ENCODE measurements at regions not wholly inside any gene's neighbourhood (a gene's known extent, or its start where the extent isn't known, plus 50 kb on each side); places are given as distances from the start of the nearest gene placed in this dataset.

GRCh38 chr10:88111294-88111693 lies 247.9 kb downstream of the PTEN start:
- DNase-seq: no peak

DNA sequence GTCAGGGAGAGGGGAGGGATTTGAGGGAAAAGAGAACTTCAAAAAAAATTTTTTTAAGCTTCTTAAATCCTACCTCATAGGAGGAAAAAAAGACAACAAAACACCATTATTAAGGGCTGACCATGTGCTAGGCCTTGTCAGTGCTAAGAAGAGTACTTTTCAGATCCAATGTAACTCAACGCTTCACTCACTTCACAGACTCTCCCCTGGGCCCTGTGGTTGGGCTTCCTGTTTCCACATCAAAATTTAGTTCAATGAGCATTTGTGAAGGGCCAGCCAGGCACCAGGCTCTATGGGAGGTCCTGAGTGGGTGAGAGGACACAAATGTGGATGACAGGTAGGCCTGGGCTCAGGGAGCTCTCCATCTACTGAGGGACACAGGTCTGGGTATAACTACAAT lies 249.8 kb downstream of the PTEN start:
- no peak for DNase-seq

- DNase-seq: no peak
Observed at GRCh38 chr10:88113657-88114272, 250.3 kb downstream of the PTEN start.

- peak in 1 of 2 experiments; percentile 33 for DNase-seq
Observed at GRCh38 chr10:88114368-88114767, 250.9 kb downstream of the PTEN start.

- no peak for DNase-seq
Observed at GRCh38 chr10:88115407-88115806, 252.0 kb downstream of the PTEN start.

- DNase-seq: no peak
Observed at GRCh38 chr10:88115968-88116367, 252.5 kb downstream of the PTEN start.

GRCh38 chr10:88116481-88116880 lies 253.1 kb downstream of the PTEN start:
- no peak for DNase-seq

DNA sequence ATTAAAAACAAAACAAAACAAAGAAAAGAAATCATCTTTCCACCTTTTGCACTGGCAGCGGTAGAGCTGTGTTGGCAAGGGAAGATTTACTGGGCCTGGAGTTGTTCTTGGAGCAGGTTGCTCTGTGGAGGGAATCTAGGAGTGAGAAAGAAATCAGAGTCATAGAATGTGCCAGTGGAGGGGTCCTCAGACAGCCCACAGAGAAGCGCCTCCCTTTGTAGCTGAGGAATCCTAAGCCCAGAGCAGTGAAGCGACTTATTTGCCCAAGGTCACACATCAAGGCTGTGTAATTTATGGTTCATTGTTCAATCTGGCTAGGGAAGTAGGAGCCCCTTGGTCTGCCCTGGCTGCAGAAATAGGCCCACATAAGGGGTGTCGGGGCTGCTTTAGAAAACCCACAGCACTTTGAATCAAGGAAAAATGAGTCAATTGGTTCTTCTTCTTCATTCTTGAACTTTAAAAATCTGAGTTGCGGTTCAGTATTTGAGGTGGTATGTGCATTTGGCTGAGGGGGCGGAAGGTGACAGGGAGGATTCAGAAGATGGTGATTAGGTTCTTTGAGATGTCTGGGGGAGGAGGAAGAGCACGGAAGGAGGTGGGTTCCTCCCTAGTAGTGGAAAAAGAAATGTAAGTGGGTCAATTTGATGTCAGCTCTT lies 253.7 kb downstream of the PTEN start:
- DNase-seq: peak; percentile 58 to 70

- DNase-seq: peak; percentile 22 to 36
Observed at GRCh38 chr10:88117869-88118632, 254.6 kb downstream of the PTEN start.

- DNase-seq: no peak
Observed at GRCh38 chr10:88118729-88119128, 255.3 kb downstream of the PTEN start.

- no peak for DNase-seq
Observed at GRCh38 chr10:88119160-88119559, 255.7 kb downstream of the PTEN start.

- DNase-seq: no peak
Observed at GRCh38 chr10:88120075-88120474, 256.6 kb downstream of the PTEN start.

DNA sequence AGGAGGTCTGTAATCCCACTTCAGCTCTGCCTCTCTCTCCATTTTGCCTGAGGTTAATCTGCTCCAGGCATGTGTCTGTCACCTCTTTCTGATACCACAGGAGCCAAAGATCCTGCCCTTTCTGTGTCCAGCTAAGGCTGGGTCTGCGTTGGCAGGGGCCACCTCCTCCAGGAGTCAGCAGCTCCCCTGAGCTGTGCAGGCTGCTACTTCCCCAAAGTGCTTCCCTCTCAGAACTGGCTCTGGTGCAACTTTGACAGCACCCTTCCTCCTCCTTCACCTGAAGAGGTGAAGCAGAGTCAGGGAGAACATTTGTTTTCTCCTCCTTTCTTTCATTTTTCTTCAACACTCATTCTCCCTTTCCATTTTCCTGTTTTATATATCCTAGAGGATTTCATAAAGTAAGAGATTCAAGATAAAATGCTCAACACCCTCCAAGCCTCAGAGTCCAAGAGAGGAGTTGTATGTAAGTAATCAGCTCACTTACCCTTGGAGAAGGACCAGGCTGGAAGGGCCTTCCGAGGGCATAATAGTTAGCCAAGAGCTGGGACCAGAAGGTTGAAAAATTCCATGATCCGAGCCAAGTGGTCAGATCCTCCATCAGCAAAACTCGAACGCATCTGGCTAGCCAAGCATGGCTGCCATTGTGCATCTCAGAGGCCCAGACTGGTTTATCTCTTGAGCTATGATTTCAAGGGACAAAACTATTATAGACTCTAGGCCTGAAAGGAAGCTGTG lies 257.3 kb downstream of the PTEN start:
- no peak for DNase-seq

DNA sequence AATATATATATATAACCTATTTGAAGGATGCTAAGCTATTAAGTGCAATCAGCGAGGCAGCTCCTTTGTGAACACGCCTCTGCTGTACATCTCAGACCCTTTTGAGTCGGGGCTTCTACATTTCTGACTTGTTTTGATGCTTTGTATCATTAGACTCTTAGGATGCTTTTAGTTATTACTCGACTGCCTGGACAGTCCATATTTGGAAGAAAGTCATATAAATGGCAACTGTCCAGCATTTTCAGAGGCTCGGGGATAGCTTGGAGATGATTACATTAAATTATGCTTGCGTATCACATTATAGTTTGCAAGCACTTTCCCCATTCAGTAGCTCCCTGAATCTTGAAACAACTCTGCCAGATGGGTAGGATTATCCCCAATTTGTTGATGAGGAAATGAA lies 257.9 kb downstream of the PTEN start:
- DNase-seq: no peak

DNA sequence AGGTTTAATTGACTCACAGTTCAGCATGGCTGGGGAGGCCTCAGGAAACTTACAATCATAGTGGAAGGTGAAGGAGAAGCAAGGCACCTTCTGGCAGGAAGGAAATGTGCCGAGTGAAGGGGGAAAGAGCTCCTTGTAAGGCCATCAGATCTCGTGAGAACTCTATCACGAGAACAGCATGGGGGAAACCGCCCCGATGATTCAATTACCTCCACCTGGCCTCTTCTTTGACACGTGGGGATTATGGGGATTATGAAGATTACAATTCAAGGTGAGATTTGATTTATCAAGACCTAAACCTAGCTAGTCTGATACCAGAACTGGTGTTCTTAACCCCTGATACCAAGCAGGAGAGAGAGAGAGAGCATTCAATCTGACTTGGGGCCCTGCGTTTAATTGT lies 258.7 kb downstream of the PTEN start:
- DNase-seq: no peak

- DNase-seq: no peak
Observed at GRCh38 chr10:88122576-88122975, 259.2 kb downstream of the PTEN start.

GRCh38 chr10:88125766-88126165 lies 262.3 kb downstream of the PTEN start:
- no peak for DNase-seq

GRCh38 chr10:88126699-88127098 lies 263.3 kb downstream of the PTEN start:
- DNase-seq: no peak

DNA sequence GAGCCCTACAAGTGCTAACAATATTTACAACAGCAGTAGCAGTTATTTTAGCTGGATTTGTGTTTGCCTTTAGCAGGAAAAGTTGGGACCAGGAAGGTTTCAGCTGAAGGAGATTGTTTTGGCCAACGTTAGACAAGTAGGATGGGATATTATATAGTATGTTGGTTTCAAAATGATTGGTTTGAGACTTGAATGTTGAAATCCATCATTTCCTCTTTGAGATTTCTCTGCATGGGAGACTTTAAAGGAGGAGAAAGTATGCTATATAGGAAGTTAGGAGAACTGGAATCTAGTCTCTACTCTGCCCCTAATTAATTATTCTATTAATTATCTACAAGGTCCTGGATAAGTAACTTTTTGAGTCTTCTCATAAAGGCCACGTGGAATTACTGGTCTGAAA lies 263.8 kb downstream of the PTEN start:
- no peak for DNase-seq

- no peak for DNase-seq
Observed at GRCh38 chr10:88127766-88128165, 264.3 kb downstream of the PTEN start.

DNA sequence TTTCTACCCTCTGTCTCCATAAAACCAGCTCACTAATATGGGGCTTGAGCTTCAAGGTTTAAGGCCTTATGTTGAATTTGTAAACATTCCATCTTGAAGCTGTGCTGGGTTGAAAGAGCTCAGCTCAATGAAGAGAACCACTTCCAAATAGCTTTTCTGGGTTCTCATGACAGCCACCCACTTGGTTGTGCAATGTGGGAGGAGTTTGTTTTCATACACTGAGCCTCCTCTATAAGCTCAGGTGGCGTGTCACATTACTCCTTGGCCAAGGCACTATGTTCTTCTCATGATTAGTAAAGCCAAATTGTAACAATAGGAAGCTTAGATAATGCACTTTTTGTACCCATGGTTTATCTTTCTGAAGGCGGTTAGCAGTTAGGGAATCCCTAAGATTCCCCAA lies 265.6 kb downstream of the PTEN start:
- DNase-seq: no peak

- no peak for DNase-seq
Observed at GRCh38 chr10:88130912-88131311, 267.5 kb downstream of the PTEN start.

DNA sequence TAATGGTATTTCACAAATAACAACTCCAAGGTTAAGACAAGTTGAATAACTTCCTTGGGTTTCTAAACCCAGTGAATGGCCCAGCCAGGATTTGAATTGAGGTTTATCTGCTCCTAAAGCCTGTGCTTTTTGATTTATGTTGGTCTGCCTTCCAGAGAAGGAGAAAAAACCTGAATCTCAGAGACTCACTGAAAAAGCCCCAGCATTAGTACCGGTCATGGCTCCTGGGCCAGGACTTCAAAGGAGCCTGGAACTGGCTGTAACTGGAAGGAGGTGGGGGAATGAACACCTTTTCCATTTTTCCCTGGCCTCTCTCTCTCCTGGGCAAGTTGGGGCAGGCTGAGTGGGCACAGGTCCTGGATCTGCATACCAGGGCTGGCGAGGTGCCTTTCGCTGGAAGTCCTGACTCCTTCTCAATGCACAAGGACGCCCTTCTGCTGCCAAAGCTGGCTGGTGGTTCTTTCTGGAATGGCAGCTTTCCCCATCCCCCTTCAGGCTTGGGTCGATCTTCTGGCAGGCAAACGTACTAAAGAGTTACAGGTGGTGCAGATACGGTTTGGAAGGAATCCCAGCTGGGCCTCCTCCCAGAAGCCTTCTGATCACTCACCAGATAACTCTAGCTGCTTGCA lies 268.2 kb downstream of the PTEN start:
- no peak for DNase-seq
